HG02852 (cell line): ENCODE measurements at regions not wholly inside any gene's neighbourhood (a gene's known extent, or its start where the extent isn't known, plus 50 kb on each side); places are given as distances from the start of the nearest gene placed in this dataset.

ENCODE experiments used
- ATAC-seq: cut with Tn5 transposase; IDR thresholded peaks from one replicate; pipeline ENCODE4 v1.9.1; 2021; ENCODE audit warnings: mild to moderate bottlenecking, moderate library complexity; ENCODE audit not compliant: unreplicated experiment

DNA sequence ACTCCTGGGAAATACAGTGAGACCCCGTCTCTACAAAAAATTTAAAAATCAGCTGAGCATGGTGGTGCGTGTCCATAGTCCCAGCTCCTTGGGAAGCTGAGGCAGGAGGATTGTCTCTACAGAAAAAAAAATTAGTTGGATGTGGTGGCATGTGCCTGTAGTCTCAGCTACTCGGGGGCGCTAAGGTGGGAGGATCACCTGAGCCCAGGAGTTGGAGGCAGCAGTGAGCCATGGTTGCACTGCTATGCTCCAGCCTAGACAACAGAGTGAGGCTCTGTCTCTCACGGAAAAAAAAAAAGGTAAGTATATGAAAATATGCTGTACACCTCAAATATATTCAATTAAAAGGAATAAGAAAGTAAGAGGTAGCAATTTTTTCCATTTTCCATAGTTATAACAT is 92.5 kb upstream of the TGIF1 start:
- no peak for ATAC-seq

DNA sequence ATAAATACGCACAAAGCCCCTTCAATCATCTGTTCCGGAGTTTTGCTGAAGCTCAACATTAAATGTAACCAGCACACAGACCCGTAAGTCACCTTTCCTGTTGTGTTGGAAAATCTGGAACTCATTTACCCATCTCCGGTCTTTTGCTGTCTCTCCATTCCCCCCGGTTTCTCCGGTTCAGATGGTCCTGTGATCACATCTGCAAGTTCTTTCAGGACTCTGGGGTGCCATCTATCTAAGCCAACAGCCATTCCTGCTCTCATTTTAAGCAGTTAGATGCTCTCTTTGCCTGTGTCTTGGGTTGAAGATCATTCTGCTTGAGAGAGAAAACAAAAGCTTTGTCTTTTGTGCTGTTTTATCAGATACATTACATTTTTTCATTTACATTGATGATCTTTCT is 91.7 kb upstream of the TGIF1 start:
- ATAC-seq = no peak

DNA sequence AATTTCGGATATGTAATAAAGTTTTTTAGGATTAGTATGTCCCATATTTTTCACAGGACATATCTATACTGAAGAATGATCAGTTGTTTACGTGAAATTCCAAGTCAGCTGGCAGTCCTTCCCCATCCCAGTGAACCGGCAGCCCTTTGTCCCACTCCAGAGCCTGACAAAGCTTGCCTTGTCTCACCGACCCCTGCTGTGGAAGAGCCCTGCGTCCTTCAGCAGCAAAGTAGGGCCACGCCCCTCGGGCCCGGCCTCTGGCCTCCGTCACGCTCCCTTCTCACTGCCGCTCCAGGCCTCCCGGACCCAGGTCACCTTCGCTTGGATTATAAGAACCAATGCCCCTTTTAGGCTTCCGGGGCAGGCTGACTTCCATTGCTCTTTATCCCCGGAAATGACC is 89.8 kb upstream of the TGIF1 start:
- no peak for ATAC-seq

DNA sequence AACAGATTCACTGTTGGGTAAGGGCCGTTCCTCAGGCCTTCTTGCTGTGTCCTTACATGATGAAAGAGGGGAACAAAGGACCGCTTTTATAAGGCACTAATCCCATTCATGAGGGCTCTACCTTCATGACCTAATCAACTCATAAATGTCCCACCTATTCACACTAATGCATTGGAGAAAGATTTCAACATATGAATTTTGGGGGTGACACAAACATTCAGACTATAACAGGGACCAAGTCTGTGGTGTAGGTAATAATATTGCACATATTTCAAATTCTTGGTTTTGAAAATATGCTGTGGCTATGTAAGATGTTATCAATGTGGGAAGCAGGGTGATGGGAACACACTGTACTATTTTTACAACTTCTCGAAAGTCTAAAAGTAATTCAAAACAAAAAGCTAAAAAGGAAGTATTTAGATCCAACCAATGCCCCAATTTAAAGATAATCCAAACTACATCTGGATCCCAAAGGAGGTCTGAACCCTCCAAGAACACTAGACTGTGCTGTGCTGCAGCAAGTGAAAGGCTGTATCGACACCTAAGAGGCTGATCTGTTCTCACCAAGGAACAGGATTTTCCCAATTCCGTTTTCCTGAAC is 82.4 kb upstream of the TGIF1 start:
- no peak for ATAC-seq

DNA sequence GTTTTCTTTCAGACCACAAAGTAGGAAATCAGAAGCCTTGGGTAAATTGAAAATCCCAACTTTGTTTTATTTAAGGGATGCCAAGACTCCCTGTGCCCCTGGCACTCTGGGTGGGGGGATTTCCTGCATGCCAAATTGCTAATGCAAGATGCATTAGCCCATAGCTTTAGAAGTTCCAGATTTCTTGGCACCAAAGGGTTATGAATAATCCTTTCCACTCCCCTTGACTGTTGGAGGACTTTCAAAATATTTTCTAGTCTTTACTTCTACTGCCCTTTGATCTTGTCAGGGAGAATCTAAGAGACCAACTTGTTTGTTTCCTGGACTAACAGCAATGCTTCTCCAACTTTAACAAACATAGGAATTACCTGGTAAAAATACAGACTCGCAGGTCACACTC is 81.8 kb upstream of the TGIF1 start:
- no peak for ATAC-seq

DNA sequence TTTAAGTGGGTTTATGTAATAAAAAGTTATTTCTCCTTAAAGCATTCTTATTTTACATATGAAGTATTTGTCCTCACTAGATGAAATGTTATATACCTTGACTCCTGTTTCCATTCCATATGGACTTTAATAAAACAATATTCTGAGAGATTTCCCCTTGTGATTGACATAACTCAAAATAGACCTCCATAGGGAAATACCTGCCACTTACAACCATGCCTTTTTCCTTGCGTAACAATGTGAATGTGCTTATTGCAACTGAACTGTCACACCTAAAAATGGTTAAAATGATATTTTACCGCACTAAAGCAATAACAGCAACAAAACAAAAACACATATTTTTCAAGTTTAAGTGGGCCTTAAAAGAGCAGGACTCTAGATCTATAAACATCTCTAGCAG is 70.3 kb upstream of the TGIF1 start:
- no peak for ATAC-seq

DNA sequence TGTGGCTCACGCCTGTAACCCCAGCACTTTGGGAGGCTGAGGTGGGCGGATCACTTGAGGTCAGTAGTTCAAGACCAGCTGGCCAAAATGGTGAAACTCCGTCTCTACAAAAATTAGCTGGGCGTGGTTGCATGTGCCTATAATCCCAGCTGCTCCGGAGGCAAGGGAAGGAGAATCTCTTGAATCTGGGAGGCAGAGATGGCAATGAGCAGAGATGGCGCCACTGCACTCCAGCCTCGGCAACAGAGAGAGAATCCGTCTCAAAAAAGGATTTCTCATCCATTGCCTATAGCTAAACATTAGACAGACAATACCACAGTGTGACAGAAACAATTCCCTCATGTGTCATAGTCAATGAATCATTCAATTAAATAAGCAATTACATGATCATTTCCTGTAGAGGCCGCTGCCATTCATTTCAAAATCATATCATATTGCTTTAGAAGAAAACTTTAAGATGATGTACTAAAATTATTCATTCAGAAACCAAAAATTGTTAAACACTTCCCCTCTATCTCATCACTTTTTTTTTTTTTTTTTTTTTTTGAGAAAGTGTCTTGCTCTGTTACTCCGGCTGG is 69.5 kb upstream of the TGIF1 start:
- no peak for ATAC-seq

DNA sequence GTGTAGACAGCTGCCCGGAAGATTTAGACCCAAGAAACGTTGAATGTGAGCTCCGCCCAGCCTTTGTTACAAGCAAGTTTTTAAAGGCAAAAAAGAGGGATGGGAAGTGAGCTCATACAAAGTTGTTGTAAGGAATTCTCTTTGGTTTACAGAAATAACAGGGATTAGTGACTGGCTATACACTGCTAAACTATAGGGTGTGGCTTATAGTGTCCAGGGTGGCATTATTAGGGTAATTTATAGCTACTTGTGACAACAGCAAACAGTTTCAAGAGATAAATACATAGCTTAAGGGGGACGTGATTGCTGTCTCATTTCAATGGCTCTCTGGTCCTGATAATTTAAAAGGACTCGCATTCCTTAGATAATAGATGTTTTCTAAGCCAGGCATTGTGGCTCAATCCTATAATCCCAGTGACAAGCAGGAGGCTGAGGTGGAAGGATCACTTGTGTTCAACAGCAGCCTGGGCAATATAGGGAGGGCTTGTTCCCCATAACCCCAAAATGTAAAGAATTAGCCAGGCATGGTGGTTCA is 66.5 kb upstream of the TGIF1 start:
- no peak for ATAC-seq

DNA sequence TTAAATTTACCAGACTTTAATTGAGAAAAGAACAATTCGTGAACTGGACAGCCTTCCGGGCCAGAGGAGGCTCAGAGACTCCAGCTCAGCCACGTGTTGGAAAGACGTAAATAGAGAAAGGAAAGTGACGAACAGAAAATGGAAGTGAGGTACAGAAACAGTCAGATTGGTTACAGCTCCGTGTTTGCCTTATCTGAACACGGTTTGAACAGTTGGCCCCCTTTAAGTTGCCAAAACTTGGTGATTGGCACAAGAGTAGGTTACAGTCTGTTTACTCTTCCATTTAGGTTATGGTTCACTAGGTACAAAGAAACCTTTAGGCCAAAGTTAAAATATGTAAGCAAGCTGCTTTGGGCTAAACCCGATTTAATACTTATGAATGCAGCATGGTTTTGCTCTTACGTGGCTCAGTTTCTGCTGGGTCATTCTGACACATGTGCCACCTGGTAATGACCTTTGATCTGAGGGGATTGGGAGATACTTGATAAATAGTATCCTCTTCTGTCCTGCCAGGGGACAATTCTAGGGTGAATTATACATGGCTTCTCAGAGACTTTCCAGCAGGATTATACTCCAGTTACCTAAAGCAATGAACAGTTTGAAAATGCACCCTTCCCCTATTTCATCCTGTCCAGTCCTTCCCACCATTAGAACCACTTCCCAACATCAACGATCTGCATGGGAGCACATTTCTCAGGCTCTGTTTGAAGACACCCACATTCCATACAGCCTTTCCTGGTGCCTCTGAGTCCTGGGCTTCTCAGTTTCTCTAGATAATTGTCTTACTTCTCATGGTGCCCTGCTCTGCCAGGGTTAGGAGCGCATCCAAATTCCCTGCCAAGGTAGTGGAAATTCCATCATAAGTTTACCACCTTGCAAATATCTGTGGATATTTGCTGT is 65.1 kb upstream of the TGIF1 start:
- ATAC-seq = peak; percentile 79

DNA sequence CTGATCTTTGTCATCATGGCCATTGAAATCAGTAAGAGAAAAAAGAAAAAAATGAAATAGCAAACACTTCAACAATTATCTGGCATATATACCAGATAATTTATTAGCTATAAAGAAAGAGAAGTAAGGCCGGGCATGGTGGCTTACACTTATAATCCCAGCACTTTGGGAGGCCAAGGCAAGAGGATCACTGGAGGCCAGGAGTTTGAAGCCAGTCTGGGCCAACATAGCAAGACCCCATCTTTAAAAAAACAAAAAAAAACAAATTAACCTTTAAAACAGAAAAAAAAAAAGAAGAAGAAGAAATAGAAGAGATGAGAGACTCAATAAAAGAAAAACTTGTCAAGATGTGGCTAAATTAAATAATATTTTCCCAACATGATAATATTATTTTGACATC is 61.6 kb upstream of the TGIF1 start:
- no peak for ATAC-seq

DNA sequence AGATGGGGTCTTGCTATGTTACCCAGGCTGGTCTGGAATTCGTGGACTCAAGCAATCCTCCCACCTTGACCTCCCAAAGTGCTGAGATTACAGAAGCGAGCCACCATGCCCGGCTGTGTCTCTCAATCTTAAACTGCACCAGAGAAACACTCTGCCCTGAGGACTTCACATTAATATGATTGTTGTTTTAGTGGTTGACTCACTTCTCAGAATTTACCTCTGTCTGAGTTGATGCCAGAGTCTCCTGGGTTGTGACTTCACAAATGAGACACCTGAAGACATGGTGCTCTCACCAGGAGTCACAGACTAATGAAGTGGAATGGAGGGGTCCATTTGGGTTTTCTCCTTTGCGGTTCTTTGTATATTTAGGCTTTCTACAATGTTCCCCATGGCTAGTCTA is 61.0 kb upstream of the TGIF1 start:
- ATAC-seq = no peak

DNA sequence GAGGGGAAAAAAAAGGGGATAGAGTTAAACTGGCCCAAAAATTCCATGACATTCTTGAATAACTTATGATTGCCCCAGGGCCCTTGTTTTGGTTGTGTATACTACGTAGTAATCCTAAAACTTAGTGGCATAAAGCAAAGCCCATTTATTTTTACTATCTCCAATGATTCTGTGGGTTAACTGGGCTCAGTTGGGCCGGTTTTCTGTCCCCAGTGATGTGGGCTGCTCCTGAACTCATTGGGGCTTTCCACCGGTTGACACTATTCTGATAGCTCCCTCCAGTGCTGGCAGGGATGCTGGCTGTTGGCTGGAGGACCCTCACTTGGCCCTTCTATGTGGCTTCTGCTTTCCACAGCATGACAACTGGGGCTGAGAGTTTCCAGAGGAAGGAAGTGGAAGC is 60.0 kb upstream of the TGIF1 start:
- ATAC-seq = no peak

DNA sequence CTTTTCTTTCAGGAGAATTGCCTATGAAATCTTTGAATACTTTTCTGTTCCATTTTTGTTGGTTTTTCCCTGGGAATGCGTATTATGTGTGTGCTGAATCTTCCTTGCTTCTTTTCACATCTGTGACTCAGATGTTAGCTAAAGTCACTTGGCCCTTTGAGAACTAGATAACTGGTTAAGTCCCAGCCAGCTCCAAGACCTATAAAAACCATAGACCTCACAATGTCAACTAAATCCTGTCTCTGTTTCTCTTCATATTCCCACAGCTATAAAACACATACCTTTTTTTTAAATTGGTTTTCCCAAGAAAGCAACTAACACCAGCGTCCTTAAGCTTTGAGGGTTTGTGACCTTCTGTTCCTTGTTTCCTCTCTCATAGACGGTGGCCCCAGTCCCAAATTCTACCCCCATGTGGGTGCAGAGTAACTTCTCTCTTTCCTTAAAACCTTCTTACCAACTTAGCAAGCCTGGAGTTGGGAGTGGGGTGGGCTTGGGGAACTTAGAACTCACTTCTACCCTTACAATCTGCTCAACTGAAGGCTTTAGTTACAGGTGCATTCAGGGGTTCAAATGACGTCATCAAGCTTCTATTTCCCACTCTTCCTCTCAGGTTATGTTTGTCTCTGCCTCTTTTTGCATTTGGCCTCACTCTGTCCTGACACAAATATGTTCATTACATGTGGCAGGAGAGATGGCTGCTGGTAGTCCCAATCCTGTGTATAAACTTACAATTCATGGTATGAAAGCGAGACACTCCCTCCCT is 58.1 kb upstream of the TGIF1 start:
- no peak for ATAC-seq

DNA sequence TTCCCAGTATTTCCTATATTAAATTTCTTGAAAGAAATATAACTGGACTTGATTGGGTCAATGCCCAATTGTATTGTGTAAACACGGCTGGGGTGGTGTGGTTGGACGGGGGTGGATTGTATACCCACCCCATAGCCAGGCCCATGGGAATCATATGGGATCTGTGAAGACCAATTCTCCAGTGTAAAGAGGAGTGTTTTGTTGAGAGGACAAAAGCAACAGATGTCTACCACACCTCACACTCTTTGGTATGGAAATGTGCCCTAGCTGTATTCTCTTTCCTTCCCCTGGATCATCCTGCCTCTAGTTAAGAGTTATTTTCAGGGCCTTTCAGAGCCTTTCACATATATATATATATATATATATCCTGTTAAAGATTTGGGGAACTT is 57.5 kb upstream of the TGIF1 start:
- ATAC-seq = no peak

DNA sequence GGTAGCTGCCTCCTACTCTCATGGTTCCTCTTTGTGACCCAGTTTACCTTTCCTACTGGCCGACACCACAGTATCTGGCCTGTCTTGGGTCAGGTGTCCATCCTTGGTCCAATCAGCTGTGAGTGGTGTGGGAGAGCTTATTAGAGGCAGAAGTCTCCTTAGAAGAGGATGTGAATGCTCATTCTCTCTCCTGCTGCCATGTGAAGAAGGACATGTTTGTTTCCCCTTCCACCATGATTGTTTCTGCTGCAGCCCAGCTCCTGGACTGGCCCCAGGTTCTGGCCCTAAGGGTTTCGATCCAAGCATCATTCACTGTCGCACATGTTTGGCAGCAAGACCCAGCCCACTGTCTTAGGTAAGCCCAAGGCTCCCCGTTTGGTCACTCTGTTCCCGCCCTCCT is 55.3 kb upstream of the TGIF1 start:
- ATAC-seq = no peak

DNA sequence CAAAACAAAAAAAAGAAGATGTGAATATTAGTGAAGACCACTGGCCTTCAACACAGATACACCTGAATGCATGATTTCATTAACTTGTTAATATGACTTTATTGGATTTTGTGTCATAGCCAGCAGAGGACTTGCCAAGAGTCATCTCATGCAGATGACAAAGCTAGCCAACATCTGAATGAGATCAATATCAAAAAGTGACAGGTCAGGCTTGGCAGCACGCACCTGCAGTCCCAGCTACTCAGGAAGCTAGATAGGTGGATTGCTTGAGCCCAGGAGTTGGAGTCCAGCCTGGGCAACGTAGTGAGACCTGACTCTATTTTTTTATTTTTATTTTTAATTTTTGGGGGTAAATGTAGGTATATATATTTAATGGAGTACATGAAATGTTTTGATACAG is 54.5 kb upstream of the TGIF1 start:
- no peak for ATAC-seq

DNA sequence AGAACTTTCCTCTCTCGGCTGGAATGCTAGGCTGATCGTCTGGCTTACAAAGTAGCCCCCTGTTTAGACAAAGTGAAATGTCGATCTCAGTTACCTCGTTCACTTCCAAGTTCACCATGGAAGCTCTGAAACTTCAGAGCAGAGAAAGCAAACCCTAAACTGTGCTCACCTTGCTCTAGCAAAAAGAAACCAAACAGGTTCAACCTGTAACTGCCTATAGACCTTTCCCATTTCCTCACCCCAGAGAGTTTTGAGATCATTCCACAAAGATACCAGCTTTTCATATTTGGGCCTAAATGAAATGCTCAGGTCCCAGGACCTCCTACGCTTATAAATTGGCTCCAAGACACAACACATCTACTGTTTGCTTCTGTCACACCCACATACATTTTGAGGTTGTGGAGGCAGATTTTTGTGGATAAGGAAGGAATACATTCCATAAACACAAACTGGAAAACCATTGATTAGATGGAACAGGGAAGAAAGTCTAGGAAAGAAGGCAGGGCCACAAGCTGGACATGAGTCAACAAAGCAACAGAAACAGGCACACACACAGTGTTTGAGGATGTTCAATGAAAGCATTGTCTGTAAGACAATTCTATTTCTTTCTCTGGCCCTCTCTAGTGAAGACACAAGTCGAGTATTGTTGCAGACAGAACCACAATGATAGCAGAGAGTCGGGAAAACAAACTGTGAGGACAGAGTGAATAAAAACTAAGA is 52.8 kb upstream of the TGIF1 start:
- ATAC-seq = no peak

DNA sequence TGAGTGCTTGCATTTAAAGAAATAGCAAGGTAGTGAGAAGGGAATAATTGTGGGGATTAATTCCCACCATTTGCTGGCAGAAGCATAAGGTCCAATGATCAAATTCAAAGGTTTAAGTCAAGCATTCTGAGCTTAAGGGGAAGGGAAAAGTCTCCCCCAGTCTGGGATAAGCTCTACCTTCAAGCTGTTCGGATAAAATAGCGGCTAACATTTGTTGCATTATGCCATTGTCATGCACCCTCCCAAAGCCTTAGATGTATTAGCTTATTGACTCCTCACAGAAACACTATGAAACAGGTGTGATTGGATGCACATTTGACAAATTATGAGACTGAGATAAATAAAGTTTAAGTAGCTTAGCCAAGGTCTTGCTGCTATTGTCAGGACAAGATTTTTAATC is 52.2 kb upstream of the TGIF1 start:
- ATAC-seq = no peak
